MM.1S (cell line): ENCODE measurements at regions not wholly inside any gene's neighbourhood (a gene's known extent, or its start where the extent isn't known, plus 50 kb on each side); places are given as distances from the start of the nearest gene placed in this dataset.

Experiments
- DNase-seq: peaks from one replicate; pipeline ENCODE4 v3.0.0-alpha.2; 2015
- H2AFZ ChIP-seq: fragments of 300-600 bp; sonication (generic); 2 replicates; pipeline ENCODE4 v1.6.0; 2016; ENCODE audit warnings: antibody characterized with exemption, low read length
- H3F3A ChIP-seq: fragments of 300-600 bp; sonication (generic); 2 replicates; pipeline ENCODE4 v1.6.1; 2016; ENCODE audit warnings: mild to moderate bottlenecking, antibody characterized with exemption, low read length, moderate library complexity, mixed read lengths; ENCODE audit not compliant: insufficient read depth
- H3K27ac ChIP-seq: fragments of 300-600 bp; sonication (generic); 2 replicates; pipeline ENCODE4 v1.5.1; 2016; ENCODE audit warnings: mild to moderate bottlenecking, low read length
- H3K27me3 ChIP-seq: fragments of 300-600 bp; sonication (generic); replicated peaks from 2 replicates; pipeline ENCODE4 v1.6.0; 2016; ENCODE audit warnings: low read length; ENCODE audit not compliant: insufficient read depth
- H3K36me3 ChIP-seq: fragments of 300-600 bp; sonication (generic); replicated peaks from 2 replicates; pipeline ENCODE4 v1.6.1; 2016; ENCODE audit warnings: mild to moderate bottlenecking, low read length, mixed read lengths; ENCODE audit not compliant: insufficient read depth
- H3K4me1 ChIP-seq: fragments of 300-600 bp; sonication (generic); 2 replicates; pipeline ENCODE4 v1.6.1; 2016; ENCODE audit warnings: low read length, mixed read lengths
- H3K4me2 ChIP-seq: fragments of 300-600 bp; sonication (generic); 2 replicates; pipeline ENCODE4 v1.6.0; 2016; ENCODE audit warnings: low read depth, low read length
- H3K4me3 ChIP-seq: fragments of 300-600 bp; sonication (generic); 2 replicates; pipeline ENCODE4 v1.5.1; 2016; ENCODE audit warnings: low read length, mixed read lengths
- H3K79me2 ChIP-seq: fragments of 300-600 bp; sonication (generic); 2 replicates; pipeline ENCODE4 v1.6.1; 2016; ENCODE audit warnings: mixed run types, low read length, mixed read lengths
- H3K9ac ChIP-seq: fragments of 300-600 bp; sonication (generic); 2 replicates; pipeline ENCODE4 v1.6.1; 2016; ENCODE audit warnings: low read length, mixed read lengths
- H3K9me2 ChIP-seq: fragments of 300-600 bp; sonication (generic); replicated peaks from 2 replicates; pipeline ENCODE4 v1.6.1; 2016; ENCODE audit warnings: mild to moderate bottlenecking, low read length, mixed read lengths; ENCODE audit not compliant: insufficient read depth
- H3K9me3 ChIP-seq: fragments of 300-600 bp; sonication (generic); replicated peaks from 2 replicates; pipeline ENCODE4 v1.6.1; 2016; ENCODE audit warnings: mild to moderate bottlenecking, low read length, mixed read lengths; ENCODE audit not compliant: insufficient read depth
- H4K20me1 ChIP-seq: fragments of 300-600 bp; sonication (generic); 2 replicates; pipeline ENCODE4 v1.6.1; 2016; ENCODE audit warnings: mild to moderate bottlenecking, low read length, moderate library complexity, mixed read lengths; ENCODE audit not compliant: insufficient read depth
- CTCF ChIP-seq: fragments of 300-600 bp; sonication (generic); IDR thresholded peaks from 2 replicates; pipeline ENCODE4 v1.5.1; 2016; ENCODE audit warnings: antibody characterized with exemption, low read length, mixed read lengths
- EZH2 ChIP-seq: fragments of 300-600 bp; sonication (generic); optimal IDR thresholded peaks from 2 replicates; pipeline ENCODE3; 2017; ENCODE audit warnings: low read depth, mild to moderate bottlenecking, antibody characterized with exemption, low read length, mixed read lengths
- EZH2phosphoT487 ChIP-seq: fragments of 300-600 bp; sonication (generic); IDR thresholded peaks from 2 replicates; pipeline ENCODE4 v1.6.1; 2018; ENCODE audit warnings: antibody characterized with exemption, low read length

GRCh38 chr6:48567016-48567415 is 456.0 kb upstream of the PTCHD4 start:
- no peak for DNase-seq
- H3K4me2 ChIP-seq: no peak overlapping the region
- TF ChIP-seq CTCF: no peak
- no peak for TF ChIP-seq EZH2
- TF ChIP-seq EZH2phosphoT487: no peak

GRCh38 chr6:48564036-48564820 is 453.2 kb upstream of the PTCHD4 start:
- Histone ChIP-seq H3K27ac (no peak overlapping the region), H3K4me2 (no peak overlapping the region), H3K9ac (no peak overlapping the region), H4K20me1 (no peaks in the 10 kb centered on the region), H3K4me1 (0 out of 2 replicates have a peak, but pooled peaks cover 4% of the 10 kb centered on the region), H3K79me2 (no peaks in the 10 kb centered on the region), H3K36me3 (no peaks in the 10 kb centered on the region), H3K9me2 (no peaks in the 10 kb centered on the region), H3K4me3 (no peak overlapping the region), H2AFZ (no peak overlapping the region), H3K9me3 (no peaks in the 10 kb centered on the region), H3K27me3 (no peaks in the 10 kb centered on the region), H3F3A (no peaks in the 10 kb centered on the region)
- DNase-seq: no peak
- TF ChIP-seq EZH2 (no peak), CTCF (no peak), EZH2phosphoT487 (no peak)

More at GRCh38 chr6:48567016-48567415, 456.0 kb upstream of the PTCHD4 start:
- H3K9me3 ChIP-seq: no peaks in the 10 kb centered on the region
- 0 out of 2 replicates have a peak, but pooled peaks cover 4% of the 10 kb centered on the region for H3K4me1 ChIP-seq
- H3K36me3 ChIP-seq: no peaks in the 10 kb centered on the region
- no peak overlapping the region for H3K27ac ChIP-seq
- no peak overlapping the region for H3K4me3 ChIP-seq
- no peaks in the 10 kb centered on the region for H3K9me2 ChIP-seq
- no peaks in the 10 kb centered on the region for H3K27me3 ChIP-seq
- H3K9ac ChIP-seq: no peak overlapping the region
- H3F3A ChIP-seq: no peaks in the 10 kb centered on the region
- no peak overlapping the region for H2AFZ ChIP-seq
- no peaks in the 10 kb centered on the region for H3K79me2 ChIP-seq
- no peaks in the 10 kb centered on the region for H4K20me1 ChIP-seq

GRCh38 chr6:48563433-48563832 is 452.4 kb upstream of the PTCHD4 start:
- Histone ChIP-seq H4K20me1 (no peaks in the 10 kb centered on the region), H3K36me3 (no peaks in the 10 kb centered on the region), H3K79me2 (no peaks in the 10 kb centered on the region), H3K4me1 (no peaks in the 10 kb centered on the region), H3K27ac (no peak overlapping the region), H3K27me3 (no peaks in the 10 kb centered on the region), H3K4me3 (no peak overlapping the region), H3K4me2 (no peak overlapping the region), H3K9me2 (no peaks in the 10 kb centered on the region), H2AFZ (no peak overlapping the region), H3K9ac (no peak overlapping the region), H3F3A (no peaks in the 10 kb centered on the region), H3K9me3 (no peaks in the 10 kb centered on the region)
- no peak for DNase-seq
- TF ChIP-seq EZH2 (no peak), EZH2phosphoT487 (no peak), CTCF (no peak)
